HepG2 (cell line): ENCODE measurements at regions not wholly inside any gene's neighbourhood (a gene's known extent, or its start where the extent isn't known, plus 50 kb on each side); places are given as distances from the start of the nearest gene placed in this dataset.

ENCODE experiments used
- ATAC-seq: fragments of 200-7000 bp; cut with Tn5 transposase; 3 replicates; pipeline ENCODE4 v1.9.1; 2020; ENCODE audit warnings: mild to moderate bottlenecking, moderate library complexity
- BruUV-seq: library from RNA; stranded (reverse); fragments of 400-500 nt; replicated peaks from 2 replicates; lab custom pipeline; 2021; lab: Mats Ljungman, UMichigan
- CTCF ChIA-PET: fragments of 300-600 bp; formaldehyde crosslinking; extraction: SDS; loops from one replicate; lab custom pipeline; 2021; ENCODE audit warnings: low total read pairs, inconsistent platforms, low intra/inter-chr PET ratio; lab: Yijun Ruan, JAX
- POLR2A ChIA-PET: fragments of 350-600 bp; sonication (Branson Sonifier 250); formaldehyde crosslinking; loops from one replicate; lab custom pipeline; 2020; ENCODE audit warnings: antibody characterized with exemption, inconsistent platforms; lab: Yijun Ruan, JAX
- DNase-seq: peaks from one replicate; pipeline ENCODE4 v3.0.0-alpha.2; 2015; ENCODE audit warnings: low spot score
- FAIRE-seq: peaks from 3 replicates; lab custom pipeline; 2011; peaks lifted over from hg19 to GRCh38; lab: Jason Lieb, UNC
- H2AFZ ChIP-seq: one replicate; pipeline ENCODE4 v1.6.1; 2011; ENCODE audit warnings: low read length, inconsistent platforms
- H3K27ac ChIP-seq: fragments of 300-600 bp; 3 replicates; pipeline ENCODE4 v1.8.0; 2011; ENCODE audit warnings: mixed run types, mild to moderate bottlenecking, mixed read lengths, low read length, inconsistent platforms; ENCODE audit not compliant: insufficient read depth; ENCODE audit errors: extremely low read length
- H3K27me3 ChIP-seq, 2 experiments: fragments of 200-600 bp in 1 of 2; 2 replicates in 1 of 2; 3 replicates in 1 of 2; pipeline versions ENCODE4 v1.6.0 to v1.8.0; 2011; ENCODE audit warnings: low read length in 2 of 2, mild to moderate bottlenecking in 2 of 2, moderate library complexity in 2 of 2, inconsistent platforms in 1 of 2; ENCODE audit not compliant: insufficient read depth in 2 of 2, control insufficient read depth in 1 of 2
- H3K36me3 ChIP-seq, 2 experiments: fragments of 200-600 bp in 1 of 2; replicated peaks in 1 of 2; 2 replicates in 1 of 2; 3 replicates in 1 of 2; pipeline versions ENCODE4 v1.5.1 to v1.8.0; 2011; ENCODE audit warnings: low read length in 2 of 2, inconsistent platforms in 1 of 2; ENCODE audit not compliant: insufficient read depth in 2 of 2, control insufficient read depth in 1 of 2
- H3K4me1 ChIP-seq: 2 replicates; pipeline ENCODE4 v1.5.1; 2012; ENCODE audit warnings: low read length, inconsistent platforms; ENCODE audit not compliant: insufficient read depth
- H3K4me2 ChIP-seq: 2 replicates; pipeline ENCODE4 v1.6.0; 2011; ENCODE audit warnings: low read depth, low read length, inconsistent platforms
- H3K4me3 ChIP-seq, 3 experiments: fragments of 200-600 bp in 1 of 3; sonication (generic), shearing (Covaris generic) in 1 of 3; replicated peaks in 1 of 3; 2 replicates each; pipeline ENCODE4 v1.5.1; 2011 to 2016; ENCODE audit warnings: low read length in 3 of 3, inconsistent platforms in 2 of 3, low read depth in 2 of 3, mild to moderate bottlenecking in 2 of 3, control low read depth in 1 of 3, mixed read lengths in 1 of 3; ENCODE audit not compliant: insufficient read depth in 1 of 3
- H3K79me2 ChIP-seq: one replicate; pipeline ENCODE4 v1.6.1; 2011; ENCODE audit warnings: low read length, inconsistent platforms; ENCODE audit not compliant: insufficient read depth
- H3K9ac ChIP-seq: 2 replicates; pipeline ENCODE4 v1.6.0; 2011; ENCODE audit warnings: mild to moderate bottlenecking, low read depth, low read length, inconsistent platforms; ENCODE audit not compliant: insufficient read depth
- H3K9me3 ChIP-seq: 2 replicates; pipeline ENCODE4 v1.5.1; 2012; ENCODE audit warnings: mild to moderate bottlenecking, low read length
- H4K20me1 ChIP-seq: 2 replicates; pipeline ENCODE4 v1.6.0; 2011; ENCODE audit warnings: inconsistent platforms, mild to moderate bottlenecking, low read length, moderate library complexity; ENCODE audit not compliant: insufficient read depth
- CBX1 ChIP-seq: IDR thresholded peaks from one replicate; pipeline ENCODE4 v1.6.1; 2016; ENCODE audit warnings: antibody characterized with exemption, low read depth
- DDIT3 ChIP-seq: sonication (generic); formaldehyde crosslinking; IDR thresholded peaks from 2 replicates; pipeline ENCODE4 v1.4.0; 2020; ENCODE audit warnings: mild to moderate bottlenecking, missing genetic modification reagents
- FOXK2 ChIP-seq: fragments of 450-650 bp; IDR thresholded peaks from 2 replicates; pipeline ENCODE4 v1.6.1; 2016
- NCOR1 ChIP-seq: fragments of 200-600 bp; sonication (generic); IDR thresholded peaks from 2 replicates; pipeline ENCODE4 v1.7.0; 2017; ENCODE audit warnings: antibody characterized with exemption, low read length, borderline replicate concordance
- PHF5A ChIP-seq: IDR thresholded peaks from one replicate; pipeline ENCODE4 v1.6.1; 2018; ENCODE audit warnings: low read depth, missing genetic modification reagents; ENCODE audit not compliant: unreplicated experiment
- RBAK ChIP-seq: sonication (generic); formaldehyde crosslinking; IDR thresholded peaks from 2 replicates; pipeline ENCODE4 v1.5.1; 2020; ENCODE audit warnings: mild to moderate bottlenecking, missing genetic modification reagents
- TFAP4 ChIP-seq: sonication (generic); IDR thresholded peaks from 2 replicates; pipeline ENCODE4 v1.6.1; 2016; ENCODE audit warnings: low read depth, borderline replicate concordance
- THAP11 ChIP-seq: IDR thresholded peaks from 2 replicates; pipeline ENCODE4 v1.6.1; 2016; ENCODE audit warnings: missing biosample characterization, missing genetic modification reagents
- ZBTB38 ChIP-seq: sonication (generic); formaldehyde crosslinking; IDR thresholded peaks from 2 replicates; pipeline ENCODE4 v1.5.1; 2020; ENCODE audit warnings: mild to moderate bottlenecking, missing genetic modification reagents
- ZNF234 ChIP-seq: sonication (generic); formaldehyde crosslinking; conservative IDR thresholded peaks from 2 replicates; pipeline ENCODE4 v1.5.1; 2020; ENCODE audit warnings: mild to moderate bottlenecking, missing genetic modification reagents
- ZNF766 ChIP-seq: sonication (generic); formaldehyde crosslinking; IDR thresholded peaks from 2 replicates; pipeline ENCODE4 v1.5.0; 2020; ENCODE audit warnings: missing genetic modification reagents, borderline replicate concordance
- ZNF776 ChIP-seq: sonication (generic); formaldehyde crosslinking; IDR thresholded peaks from 2 replicates; pipeline ENCODE4 v1.4.0; 2020; ENCODE audit warnings: mild to moderate bottlenecking, missing genetic modification reagents
- WGBS: methylation state at CpG from one replicate; pipeline ENCODE4 v1.1.6; 2017; ENCODE audit warnings: low lambda C conversion rate; 5-methylcytosine and 5-hydroxymethylcytosine counted together
- in situ Hi-C: cut with HindIII; loops from 2 replicates; pipeline ENCODE4 v1.10.0; 2017; ENCODE audit warnings: low pct_unique_long_range_greater_than_20kb; ENCODE audit not compliant: extremely low pct_ligation_motif_present
- intact Hi-C: fragments of 100-400 bp; cut with micrococcal nuclease; formaldehyde crosslinking; loops from one replicate; pipeline ENCODE4 v1.10.0; 2022; ENCODE audit not compliant: unreplicated experiment

GRCh38 chr2:150280231-150280630, 207.2 kb downstream of the RND3 start:
- intact Hi-C loops (no loop called here), in situ Hi-C loops (no loop called here)
- 3% methylated on average over 1 of the region's 1 CpG for WGBS
- Histone ChIP-seq H3K27me3 (no peaks in the 10 kb centered on the region), H3K9me3 (peaks cover 99% of the 10 kb centered on the region), H2AFZ (no peak overlapping the region), H3K27ac (no peak overlapping the region), H3K36me3 (no peaks in the 10 kb centered on the region), H3K4me3 (no peak overlapping the region), H3K4me2 (no peak overlapping the region), H3K9ac (no peak overlapping the region), H3K79me2 (no peaks in the 10 kb centered on the region), H4K20me1 (no peaks in the 10 kb centered on the region), H3K4me1 (no peaks in the 10 kb centered on the region)
- DNase-seq (no peak), FAIRE-seq (no peak), ATAC-seq (no peak)
- TF ChIP-seq ZBTB38 (CRISPR knock-in tag) (no peak), RBAK (CRISPR knock-in tag) (no peak), FOXK2 (no peak), DDIT3 (CRISPR knock-in tag) (no peak), CBX1 (no peak), ZNF766 (CRISPR knock-in tag) (no peak), THAP11 (CRISPR knock-in tag) (no peak), PHF5A (CRISPR knock-in tag) (no peak), ZNF776 (no peak), NCOR1 (no peak), ZNF234 (CRISPR knock-in tag) (no peak), TFAP4 (no peak)
- POLR2A ChIA-PET, result no interaction called here
- CTCF ChIA-PET, result no interaction called here
- BruUV-seq, result no TSS peak
